Stomach (tissue), 8 donors: ENCODE measurements at regions not wholly inside any gene's neighbourhood (a gene's known extent, or its start where the extent isn't known, plus 50 kb on each side); places are given as distances from the start of the nearest gene placed in this dataset.

Experiments
- DNase-seq, 2 donors: peaks; one replicate each; pipeline versions ENCODE4 v3.0.0 to v3.0.0-alpha.2; 2013 to 2019
- H3K27ac ChIP-seq, 5 donors: fragments of 200-600 bp in 4 of 5; sonication (generic) in 4 of 5; one replicate each; pipeline ENCODE4 v1.5.1; 2013 to 2019; ENCODE audit warnings: mild to moderate bottlenecking in 1 of 5, moderate library complexity in 1 of 5
- H3K27me3 ChIP-seq, 3 donors: fragments of 200-600 bp; sonication (generic); one replicate each; pipeline ENCODE4 v1.5.1; 2017 to 2019; ENCODE audit warnings: mixed run types in 1 of 3
- H3K36me3 ChIP-seq, 4 donors: fragments of 200-600 bp; sonication (generic); 1 replicate in 3 of 4; 2 replicates in 1 of 4; pipeline ENCODE4 v1.5.1; 2016 to 2019
- H3K4me1 ChIP-seq, 4 donors: fragments of 200-600 bp; sonication (generic); one replicate each; pipeline ENCODE4 v1.5.1; 2016 to 2019
- H3K4me3 ChIP-seq, 4 donors: fragments of 200-600 bp; sonication (generic) in 3 of 4; one replicate each; pipeline ENCODE4 v1.5.1; 2016 to 2019; ENCODE audit warnings: mild to moderate bottlenecking in 1 of 4
- H3K9me3 ChIP-seq, 4 donors: fragments of 200-600 bp; sonication (generic); one replicate each; pipeline ENCODE4 v1.5.1; 2016 to 2019
- CTCF ChIP-seq, 7 experiments: fragments of 450-650 bp in 4 of 7; fragments of 200-600 bp in 3 of 7; sonication (generic) in 3 of 7; IDR thresholded peaks; one replicate each; pipeline ENCODE4 v1.5.1; 2016 to 2019; ENCODE audit warnings: antibody characterized with exemption in 7 of 7, control low read depth in 2 of 7, mild to moderate bottlenecking in 1 of 7
- EP300 ChIP-seq: sonication (generic); formaldehyde crosslinking; IDR thresholded peaks from one replicate; pipeline ENCODE4 v1.6.1; 2017; ENCODE audit warnings: antibody characterized with exemption
- POLR2A ChIP-seq, 4 donors: fragments of 450-650 bp; IDR thresholded peaks; one replicate each; pipeline ENCODE4 v1.6.1; 2016; ENCODE audit warnings: antibody characterized with exemption in 4 of 4, control low read depth in 2 of 4, mild to moderate bottlenecking in 1 of 4, moderate library complexity in 1 of 4
- POLR2AphosphoS5 ChIP-seq, 3 donors: sonication (generic); formaldehyde crosslinking; IDR thresholded peaks; one replicate each; pipeline ENCODE4 v1.6.1; 2016; ENCODE audit warnings: antibody characterized with exemption in 3 of 3
- WGBS, 5 donors: extraction: QIAGEN DNeasy Blood & Tissue Kit in 3 of 5; methylation state at CpG; one replicate each; pipeline versions ENCODE4 v1.1.5 to v1.1.7; 2013 to 2018; 5-methylcytosine and 5-hydroxymethylcytosine counted together
- intact Hi-C: fragments of 100-400 bp; cut with DNase I; formaldehyde crosslinking; loops from one replicate; pipeline ENCODE4 v1.15.1; 2023; ENCODE audit warnings: low total_unique reads
- donor health status: healthy with polysubstance abuse.
- donor health status: Bipolar disorder and iron deficiency.
- donor health status: healthy.

DNA sequence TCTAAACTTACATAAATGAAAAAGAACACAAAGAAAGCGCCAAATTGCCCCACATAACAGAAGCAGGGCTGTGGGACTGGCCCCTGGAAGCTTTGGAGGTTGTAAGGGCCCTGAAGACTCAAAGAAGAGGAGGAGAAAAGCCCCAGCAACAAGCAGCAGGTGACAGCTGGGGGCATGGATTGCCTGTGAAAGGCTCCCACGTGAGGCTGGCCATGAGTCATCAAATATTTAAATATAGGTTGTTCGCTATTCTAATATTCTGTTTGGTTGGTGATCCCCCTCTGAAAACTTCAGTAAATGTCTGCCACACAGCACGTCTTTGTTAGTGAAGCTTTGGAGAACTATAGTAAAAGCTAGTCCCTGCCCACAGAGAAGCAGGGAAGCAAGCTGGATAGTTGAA is 132.4 kb downstream of the MREG start:
- Histone ChIP-seq H3K27me3 (no peaks in the 10 kb centered on the region), H3K36me3 (no peaks in the 10 kb centered on the region), H3K27ac (no peak overlapping the region), H3K4me1 (peaks cover 0 to 4% (median 0%) of the 10 kb centered on the region in 4 donors), H3K9me3 (peaks cover 0 to 8% (median 0%) of the 10 kb centered on the region in 4 donors), H3K4me3 (no peak overlapping the region)
- DNase-seq = no peak
- TF ChIP-seq POLR2AphosphoS5 (IDR thresholded peaks at IDR 0.05) (no peak), CTCF (IDR thresholded peaks at IDR 0.05) (no peak), EP300 (no peak), POLR2A (IDR thresholded peaks at IDR 0.05) (no peak)
- intact Hi-C loops = no loop called here
- 61 to 75% (median 72%) methylated on average over 4 of the region's 4 CpGs for WGBS, 5 donors

- no peaks in the 10 kb centered on the region for H3K36me3 ChIP-seq
- TF ChIP-seq POLR2AphosphoS5 (IDR thresholded peaks at IDR 0.05) (no peak), EP300 (no peak), CTCF (IDR thresholded peaks at IDR 0.05) (no peak)
- no peak for DNase-seq
- peaks cover 0 to 4% (median 0%) of the 10 kb centered on the region in 4 donors for H3K4me1 ChIP-seq
- no peak overlapping the region for H3K27ac ChIP-seq
- no peaks in the 10 kb centered on the region for H3K27me3 ChIP-seq
- H3K9me3 ChIP-seq = peaks cover 0 to 8% (median 0%) of the 10 kb centered on the region in 4 donors
- 81 to 87% (median 83%) methylated on average over 8 of the region's 8 CpGs for WGBS, 5 donors
- intact Hi-C loops = no loop called here
- no peak overlapping the region for H3K4me3 ChIP-seq
Observed at GRCh38 chr2:215879977-215880940, 133.1 kb downstream of the MREG start.

DNA sequence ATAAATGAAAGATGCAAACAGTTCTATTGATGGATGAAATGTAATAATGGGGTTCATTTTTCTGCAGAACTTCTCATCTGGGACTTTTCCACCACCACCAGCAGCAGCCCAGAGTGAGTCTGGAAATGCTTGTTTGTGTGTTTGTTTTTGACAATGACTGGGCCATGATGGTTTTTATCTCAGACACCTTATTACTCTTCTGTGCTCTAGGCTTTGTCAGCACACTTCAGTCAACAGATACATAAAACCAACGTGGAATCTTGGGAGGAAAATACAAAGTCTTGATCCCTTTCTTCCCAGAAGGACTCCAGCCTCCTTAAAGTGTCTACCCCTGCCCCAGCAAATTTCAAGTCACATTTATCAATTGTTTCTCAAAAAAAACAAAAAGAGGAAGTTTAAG is 134.0 kb downstream of the MREG start:
- no peaks in the 10 kb centered on the region for H3K27me3 ChIP-seq
- 46 to 68% (median 56%) methylated on average over 1 of the region's 1 CpG for WGBS, 5 donors
- no peak overlapping the region for H3K4me3 ChIP-seq
- H3K4me1 ChIP-seq = peaks cover 0 to 4% (median 0%) of the 10 kb centered on the region in 4 donors
- no peaks in the 10 kb centered on the region for H3K36me3 ChIP-seq
- no peak for DNase-seq
- no peak overlapping the region for H3K27ac ChIP-seq
- intact Hi-C loops = no loop called here
- TF ChIP-seq EP300 = no peak
- TF ChIP-seq POLR2AphosphoS5 (IDR thresholded peaks at IDR 0.05) = no peak
- no peak for TF ChIP-seq POLR2A (IDR thresholded peaks at IDR 0.05)
- TF ChIP-seq CTCF (IDR thresholded peaks at IDR 0.05) = no peak
- peaks cover 0 to 8% (median 0%) of the 10 kb centered on the region in 4 donors for H3K9me3 ChIP-seq

DNA sequence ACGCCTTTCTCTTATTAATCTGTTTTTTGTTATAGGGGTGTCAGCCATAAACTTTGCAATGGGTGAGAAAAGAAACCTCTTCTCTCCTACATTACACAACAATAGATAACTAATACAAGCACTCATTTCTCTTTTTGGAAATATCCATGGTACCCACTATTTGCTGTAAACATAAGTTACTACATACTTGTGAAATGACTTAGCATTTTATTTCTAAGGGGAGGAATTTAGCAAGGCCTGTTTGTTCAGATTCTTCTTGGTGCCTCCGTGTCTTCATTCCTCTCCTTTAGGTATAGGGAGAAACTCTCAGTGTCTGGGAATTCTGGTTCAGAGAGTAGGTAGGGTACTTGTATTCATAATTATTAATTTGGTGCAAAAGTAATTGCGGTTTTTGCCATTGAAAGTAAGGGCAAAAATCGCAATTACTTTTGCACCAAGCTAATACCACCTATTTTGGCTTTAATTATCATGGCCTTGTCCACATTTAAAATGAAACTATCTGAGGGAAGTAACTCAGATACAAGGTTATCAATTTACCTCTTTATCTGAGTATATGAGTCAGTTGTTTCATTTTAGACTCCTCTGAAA is 134.8 kb downstream of the MREG start:
- Histone ChIP-seq H3K36me3 (no peaks in the 10 kb centered on the region), H3K27me3 (no peaks in the 10 kb centered on the region), H3K4me1 (no peaks in the 10 kb centered on the region), H3K9me3 (peaks cover 0 to 8% (median 0%) of the 10 kb centered on the region in 4 donors), H3K27ac (no peak overlapping the region), H3K4me3 (no peak overlapping the region)
- DNase-seq = no peak
- intact Hi-C loops = no loop called here
- no peak for TF ChIP-seq EP300
- TF ChIP-seq POLR2A (IDR thresholded peaks at IDR 0.05) = no peak
- TF ChIP-seq CTCF (IDR thresholded peaks at IDR 0.05) = no peak
- 88 to 94% (median 89%) methylated on average over 4 of the region's 4 CpGs for WGBS, 5 donors
